ENCODE measurements at regions not wholly inside any gene's neighbourhood (a gene's known extent, or its start where the extent isn't known, plus 50 kb on each side); places are given as distances from the start of the nearest gene placed in this dataset.

- Mint-ChIP-seq H3K9me3 (ENCODE audit: unreplicated experiment) (peaks cover 5% of the 10 kb centered on the region), H3K4me3 (ENCODE audit: unreplicated experiment) (no peak overlapping the region), H3K36me3 (ENCODE audit: low read depth, unreplicated experiment) (no peaks in the 10 kb centered on the region), H3K27me3 (ENCODE audit: low read depth, unreplicated experiment) (peaks cover 12% of the 10 kb centered on the region), H3K4me1 (ENCODE audit: low read depth, unreplicated experiment) (no peaks in the 10 kb centered on the region), H3K27ac (ENCODE audit: unreplicated experiment) (no peak overlapping the region)
- Histone ChIP-seq H3K27me3 (ENCODE audit: insufficient read depth, low read length) (no peaks in the 10 kb centered on the region), H3K4me2 (ENCODE audit: low read length) (no peak overlapping the region), H2AFZ (ENCODE audit: low read depth, low read length) (no peak overlapping the region), H3K9ac (ENCODE audit: low read length) (no peak overlapping the region), H3K4me1 (ENCODE audit: insufficient read depth, low read length) (no peaks in the 10 kb centered on the region), H3K36me3 (ENCODE audit: insufficient read depth, low read length) (no peaks in the 10 kb centered on the region), H3K27ac (ENCODE audit: low read depth, low read length) (no peak overlapping the region), H3K4me3 (ENCODE audit: insufficient read depth, low read depth, low read length) (no peak overlapping the region), H4K20me1 (ENCODE audit: insufficient read depth, low read length) (no peaks in the 10 kb centered on the region), H3K9me3 (ENCODE audit: insufficient read depth, low read depth, low read length) (no peaks in the 10 kb centered on the region), H3K79me2 (ENCODE audit: insufficient read depth, low read length) (no peaks in the 10 kb centered on the region)
- TF ChIP-seq CTCF (IDR thresholded peaks at IDR 0.05; ENCODE audit: insufficient read depth, low read depth, low read length) (no peak), EZH2 (IDR thresholded peaks at IDR 0.05; ENCODE audit: insufficient read depth, low read length) (no peak)
- FAIRE-seq (no peak), DNase-seq (ENCODE audit: low read depth) (no peak)
Measured at GRCh38 chr2:6787376-6787775, 78.3 kb downstream of the CMPK2 start.

GRCh38 chr2:6788614-6789013 is 77.1 kb downstream of the CMPK2 start:
- Histone ChIP-seq H3K27me3 (ENCODE audit: insufficient read depth, low read length) (no peaks in the 10 kb centered on the region), H2AFZ (ENCODE audit: low read depth, low read length) (no peak overlapping the region), H3K9ac (ENCODE audit: low read length) (no peak overlapping the region), H3K4me2 (ENCODE audit: low read length) (no peak overlapping the region), H3K9me3 (ENCODE audit: insufficient read depth, low read depth, low read length) (no peaks in the 10 kb centered on the region), H3K36me3 (ENCODE audit: insufficient read depth, low read length) (no peaks in the 10 kb centered on the region), H3K4me3 (ENCODE audit: insufficient read depth, low read depth, low read length) (no peak overlapping the region), H4K20me1 (ENCODE audit: insufficient read depth, low read length) (no peaks in the 10 kb centered on the region), H3K4me1 (ENCODE audit: insufficient read depth, low read length) (no peaks in the 10 kb centered on the region), H3K79me2 (ENCODE audit: insufficient read depth, low read length) (no peaks in the 10 kb centered on the region), H3K27ac (ENCODE audit: low read depth, low read length) (no peak overlapping the region)
- Mint-ChIP-seq H3K36me3 (ENCODE audit: low read depth, unreplicated experiment) (no peaks in the 10 kb centered on the region), H3K27ac (ENCODE audit: unreplicated experiment) (no peak overlapping the region), H3K4me3 (ENCODE audit: unreplicated experiment) (no peak overlapping the region), H3K27me3 (ENCODE audit: low read depth, unreplicated experiment) (peaks cover 13% of the 10 kb centered on the region), H3K4me1 (ENCODE audit: low read depth, unreplicated experiment) (no peaks in the 10 kb centered on the region), H3K9me3 (ENCODE audit: unreplicated experiment) (no peaks in the 10 kb centered on the region)
- no peak for DNase-seq (ENCODE audit: low read depth)
- no peak for FAIRE-seq
- TF ChIP-seq EZH2 (IDR thresholded peaks at IDR 0.05; ENCODE audit: insufficient read depth, low read length) (no peak), CTCF (IDR thresholded peaks at IDR 0.05; ENCODE audit: insufficient read depth, low read depth, low read length) (no peak)

GRCh38 chr2:6789559-6790138 is 76.1 kb downstream of the CMPK2 start:
- no peak overlapping the region for H3K27ac Mint-ChIP-seq (ENCODE audit: unreplicated experiment)
- H3K27me3 Mint-ChIP-seq (ENCODE audit: low read depth, unreplicated experiment), result peaks cover 11% of the 10 kb centered on the region

More at GRCh38 chr2:6789559-6790138, 76.1 kb downstream of the CMPK2 start:
- no peaks in the 10 kb centered on the region for H3K79me2 ChIP-seq (ENCODE audit: insufficient read depth, low read length)
- no peak for TF ChIP-seq EZH2 (IDR thresholded peaks at IDR 0.05; ENCODE audit: insufficient read depth, low read length)
- no peak for TF ChIP-seq CTCF (IDR thresholded peaks at IDR 0.05; ENCODE audit: insufficient read depth, low read depth, low read length)
- Mint-ChIP-seq H3K36me3 (ENCODE audit: low read depth, unreplicated experiment) (no peaks in the 10 kb centered on the region), H3K9me3 (ENCODE audit: unreplicated experiment) (no peaks in the 10 kb centered on the region), H3K4me3 (ENCODE audit: unreplicated experiment) (no peak overlapping the region), H3K4me1 (ENCODE audit: low read depth, unreplicated experiment) (no peaks in the 10 kb centered on the region)
- no peak overlapping the region for H2AFZ ChIP-seq (ENCODE audit: low read depth, low read length)
- no peak overlapping the region for H3K9ac ChIP-seq (ENCODE audit: low read length)
- no peaks in the 10 kb centered on the region for H3K4me1 ChIP-seq (ENCODE audit: insufficient read depth, low read length)
- no peak overlapping the region for H3K4me3 ChIP-seq (ENCODE audit: insufficient read depth, low read depth, low read length)
- no peak for DNase-seq (ENCODE audit: low read depth)
- FAIRE-seq, result no peak
- H3K27ac ChIP-seq (ENCODE audit: low read depth, low read length), result no peak overlapping the region
- H3K36me3 ChIP-seq (ENCODE audit: insufficient read depth, low read length), result no peaks in the 10 kb centered on the region
- H3K9me3 ChIP-seq (ENCODE audit: insufficient read depth, low read depth, low read length), result no peaks in the 10 kb centered on the region
- H4K20me1 ChIP-seq (ENCODE audit: insufficient read depth, low read length), result no peaks in the 10 kb centered on the region
- H3K27me3 ChIP-seq (ENCODE audit: insufficient read depth, low read length), result no peaks in the 10 kb centered on the region
- no peak overlapping the region for H3K4me2 ChIP-seq (ENCODE audit: low read length)
